ENCODE measurements at regions not wholly inside any gene's neighbourhood (a gene's known extent, or its start where the extent isn't known, plus 50 kb on each side); places are given as distances from the start of the nearest gene placed in this dataset.
"Not testable (repeated sequence)": the region's sequence is repeated elsewhere in the genome, so short reads cannot be mapped to it uniquely, and the experiment has no call there.

- TF ChIP-seq, protein P1, sequence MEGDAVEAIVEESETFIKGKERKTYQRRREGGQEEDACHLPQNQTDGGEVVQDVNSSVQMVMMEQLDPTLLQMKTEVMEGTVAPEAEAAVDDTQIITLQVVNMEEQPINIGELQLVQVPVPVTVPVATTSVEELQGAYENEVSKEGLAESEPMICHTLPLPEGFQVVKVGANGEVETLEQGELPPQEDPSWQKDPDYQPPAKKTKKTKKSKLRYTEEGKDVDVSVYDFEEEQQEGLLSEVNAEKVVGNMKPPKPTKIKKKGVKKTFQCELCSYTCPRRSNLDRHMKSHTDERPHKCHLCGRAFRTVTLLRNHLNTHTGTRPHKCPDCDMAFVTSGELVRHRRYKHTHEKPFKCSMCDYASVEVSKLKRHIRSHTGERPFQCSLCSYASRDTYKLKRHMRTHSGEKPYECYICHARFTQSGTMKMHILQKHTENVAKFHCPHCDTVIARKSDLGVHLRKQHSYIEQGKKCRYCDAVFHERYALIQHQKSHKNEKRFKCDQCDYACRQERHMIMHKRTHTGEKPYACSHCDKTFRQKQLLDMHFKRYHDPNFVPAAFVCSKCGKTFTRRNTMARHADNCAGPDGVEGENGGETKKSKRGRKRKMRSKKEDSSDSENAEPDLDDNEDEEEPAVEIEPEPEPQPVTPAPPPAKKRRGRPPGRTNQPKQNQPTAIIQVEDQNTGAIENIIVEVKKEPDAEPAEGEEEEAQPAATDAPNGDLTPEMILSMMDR (conservative IDR thresholded peaks at IDR 0.05): not testable (repeated sequence)
- not testable (repeated sequence) for TF ChIP-seq ZFX (IDR thresholded peaks at IDR 0.05)
Observed at GRCh38 chr16:16499875-16500274, 120.9 kb downstream of the NPIPA7 start.

All from C4-2B (cell line).